Mesothelial cell of epicardium (in vitro differentiated cells): ENCODE measurements at regions not wholly inside any gene's neighbourhood (a gene's known extent, or its start where the extent isn't known, plus 50 kb on each side); places are given as distances from the start of the nearest gene placed in this dataset.

Experiments used
- DNase-seq, 2 experiments: peaks; one replicate each; pipeline ENCODE4 v3.0.0; 2021; ENCODE audit warnings: low spot score in 2 of 2; ENCODE audit not compliant: unreplicated experiment in 2 of 2
- H3K27ac Mint-ChIP-seq: 2 replicates; pipeline ENCODE4 v1.8.0; 2021; ENCODE audit warnings: mixed read lengths
- H3K27me3 Mint-ChIP-seq: 2 replicates; pipeline ENCODE4 v1.8.0; 2021; ENCODE audit warnings: low read depth, mixed read lengths
- H3K36me3 Mint-ChIP-seq: 2 replicates; pipeline ENCODE4 v1.8.0; 2021; ENCODE audit warnings: mixed read lengths
- H3K4me1 Mint-ChIP-seq: 2 replicates; pipeline ENCODE4 v1.8.0; 2021; ENCODE audit warnings: mixed read lengths
- H3K4me3 Mint-ChIP-seq: 2 replicates; pipeline ENCODE4 v1.8.0; 2021; ENCODE audit warnings: mild to moderate bottlenecking, moderate library complexity, mixed read lengths
- H3K9me3 Mint-ChIP-seq: 2 replicates; pipeline ENCODE4 v1.8.0; 2021; ENCODE audit warnings: mixed read lengths
- TF ChIP-seq, protein P1 (sequence below): fragments of 200-600 bp; sonication (generic); IDR thresholded peaks from one replicate; pipeline ENCODE4 v1.5.0; 2021; ENCODE audit warnings: antibody characterized with exemption; ENCODE audit not compliant: unreplicated experiment

DNA sequence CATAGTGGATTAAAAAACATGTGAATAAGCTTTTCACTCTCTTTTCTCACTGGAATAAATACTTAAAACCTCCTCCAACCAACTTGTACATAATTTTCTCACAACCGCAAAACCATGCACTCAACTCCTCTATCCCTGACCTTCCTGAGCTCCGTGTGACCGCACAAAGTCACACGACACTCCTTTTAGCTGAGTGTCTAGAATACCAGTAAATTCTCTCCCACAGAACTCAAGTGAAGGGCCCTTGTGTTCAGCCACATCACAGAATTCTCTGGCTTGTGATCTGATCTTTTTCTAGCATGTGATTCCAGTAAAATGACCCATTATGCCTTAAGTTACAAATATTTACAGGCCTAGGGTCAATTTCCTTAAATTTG is 91.2 kb upstream of the ARL4C start:
- peaks cover 30% of the 10 kb centered on the region for H3K27me3 Mint-ChIP-seq
- DNase-seq = no peak
- H3K36me3 Mint-ChIP-seq = no peaks in the 10 kb centered on the region
- TF ChIP-seq, protein P1, sequence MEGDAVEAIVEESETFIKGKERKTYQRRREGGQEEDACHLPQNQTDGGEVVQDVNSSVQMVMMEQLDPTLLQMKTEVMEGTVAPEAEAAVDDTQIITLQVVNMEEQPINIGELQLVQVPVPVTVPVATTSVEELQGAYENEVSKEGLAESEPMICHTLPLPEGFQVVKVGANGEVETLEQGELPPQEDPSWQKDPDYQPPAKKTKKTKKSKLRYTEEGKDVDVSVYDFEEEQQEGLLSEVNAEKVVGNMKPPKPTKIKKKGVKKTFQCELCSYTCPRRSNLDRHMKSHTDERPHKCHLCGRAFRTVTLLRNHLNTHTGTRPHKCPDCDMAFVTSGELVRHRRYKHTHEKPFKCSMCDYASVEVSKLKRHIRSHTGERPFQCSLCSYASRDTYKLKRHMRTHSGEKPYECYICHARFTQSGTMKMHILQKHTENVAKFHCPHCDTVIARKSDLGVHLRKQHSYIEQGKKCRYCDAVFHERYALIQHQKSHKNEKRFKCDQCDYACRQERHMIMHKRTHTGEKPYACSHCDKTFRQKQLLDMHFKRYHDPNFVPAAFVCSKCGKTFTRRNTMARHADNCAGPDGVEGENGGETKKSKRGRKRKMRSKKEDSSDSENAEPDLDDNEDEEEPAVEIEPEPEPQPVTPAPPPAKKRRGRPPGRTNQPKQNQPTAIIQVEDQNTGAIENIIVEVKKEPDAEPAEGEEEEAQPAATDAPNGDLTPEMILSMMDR = no peak
- H3K4me3 Mint-ChIP-seq = no peak overlapping the region
- no peaks in the 10 kb centered on the region for H3K9me3 Mint-ChIP-seq
- H3K27ac Mint-ChIP-seq = no peak overlapping the region
- H3K4me1 Mint-ChIP-seq = no peaks in the 10 kb centered on the region

- Mint-ChIP-seq H3K27me3 (peaks cover 34% of the 10 kb centered on the region), H3K36me3 (no peaks in the 10 kb centered on the region), H3K9me3 (no peaks in the 10 kb centered on the region), H3K4me3 (no peak overlapping the region), H3K27ac (no peak overlapping the region), H3K4me1 (no peaks in the 10 kb centered on the region)
- TF ChIP-seq, protein P1 = no peak
- no peak for DNase-seq
Measured at GRCh38 chr2:234587341-234588053, 90.6 kb upstream of the ARL4C start.

GRCh38 chr2:234583331-234583730 is 86.5 kb upstream of the ARL4C start:
- TF ChIP-seq, protein P1 = no peak
- peaks cover 9% of the 10 kb centered on the region for H3K4me1 Mint-ChIP-seq
- no peak for DNase-seq

DNA sequence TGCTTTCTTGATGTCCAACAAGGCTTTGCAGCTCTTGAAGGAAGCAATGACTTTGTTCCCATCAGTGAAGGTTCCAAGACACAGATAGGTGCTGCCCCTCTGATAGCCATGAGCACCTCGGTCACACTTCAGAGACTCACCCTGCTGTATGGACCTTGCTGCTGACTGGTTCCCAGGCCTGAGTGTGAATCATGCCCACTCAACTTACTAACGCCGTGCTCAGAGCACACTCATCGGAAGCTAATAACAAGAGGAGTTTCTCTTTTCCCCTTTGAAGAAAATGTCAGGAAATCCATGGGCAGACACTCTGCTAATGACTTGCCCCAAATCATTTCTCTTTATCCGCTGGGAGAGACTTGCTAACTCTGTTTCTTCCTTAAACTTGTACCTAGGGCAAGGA is 83.8 kb upstream of the ARL4C start:
- peaks cover 27% of the 10 kb centered on the region for H3K27me3 Mint-ChIP-seq
- peaks cover 9% of the 10 kb centered on the region for H3K4me1 Mint-ChIP-seq
- no peaks in the 10 kb centered on the region for H3K36me3 Mint-ChIP-seq
- no peak overlapping the region for H3K4me3 Mint-ChIP-seq
- H3K27ac Mint-ChIP-seq = no peak overlapping the region
- H3K9me3 Mint-ChIP-seq = no peaks in the 10 kb centered on the region
- no peak for DNase-seq
- TF ChIP-seq, protein P1 = no peak

More at GRCh38 chr2:234583331-234583730, 86.5 kb upstream of the ARL4C start:
- Mint-ChIP-seq H3K4me3 (no peak overlapping the region), H3K27me3 (peaks cover 27% of the 10 kb centered on the region), H3K36me3 (no peaks in the 10 kb centered on the region), H3K27ac (no peak overlapping the region), H3K9me3 (no peaks in the 10 kb centered on the region)

GRCh38 chr2:234579231-234579962 is 82.5 kb upstream of the ARL4C start:
- peaks cover 24% of the 10 kb centered on the region for H3K27me3 Mint-ChIP-seq
- peaks cover 9% of the 10 kb centered on the region for H3K4me1 Mint-ChIP-seq
- no peak overlapping the region for H3K4me3 Mint-ChIP-seq
- DNase-seq = no peak
- H3K27ac Mint-ChIP-seq = no peak overlapping the region
- TF ChIP-seq, protein P1 = no peak
- H3K36me3 Mint-ChIP-seq = no peaks in the 10 kb centered on the region
- H3K9me3 Mint-ChIP-seq = no peaks in the 10 kb centered on the region
